ENCODE measurements at regions not wholly inside any gene's neighbourhood (a gene's known extent, or its start where the extent isn't known, plus 50 kb on each side); places are given as distances from the start of the nearest gene placed in this dataset.

GRCh38 chr2:8624855-8625398, 56.9 kb upstream of the ID2 start:
- no peak for DNase-seq (ENCODE audit: low spot score)

GRCh38 chr2:8625399-8626300, 56.2 kb upstream of the ID2 start:
- DNase-seq (ENCODE audit: low spot score) = no peak

GRCh38 chr2:8626572-8626971, 55.3 kb upstream of the ID2 start:
- DNase-seq (ENCODE audit: low spot score) = no peak

GRCh38 chr2:8627019-8627691, 54.7 kb upstream of the ID2 start:
- DNase-seq (ENCODE audit: low spot score) = no peak

- no peak for DNase-seq (ENCODE audit: low spot score)
Observed at GRCh38 chr2:8627692-8628085, 54.2 kb upstream of the ID2 start.

- no peak for DNase-seq (ENCODE audit: low spot score)
Observed at GRCh38 chr2:8628179-8628865, 53.5 kb upstream of the ID2 start.

- no peak for DNase-seq (ENCODE audit: low spot score)
Observed at GRCh38 chr2:8628866-8629209, 53.0 kb upstream of the ID2 start.

- no peak for DNase-seq (ENCODE audit: low spot score)
Observed at GRCh38 chr2:8629402-8629801, 52.5 kb upstream of the ID2 start.

- no peak for DNase-seq (ENCODE audit: low spot score)
Observed at GRCh38 chr2:8630676-8631464, 51.0 kb upstream of the ID2 start.

GRCh38 chr2:8631465-8632005, 50.3 kb upstream of the ID2 start:
- DNase-seq (ENCODE audit: low spot score) = no peak
